Panc1 (cell line): ENCODE measurements at regions not wholly inside any gene's neighbourhood (a gene's known extent, or its start where the extent isn't known, plus 50 kb on each side); places are given as distances from the start of the nearest gene placed in this dataset.

ENCODE experiments used
- CTCF ChIP-seq: fragments of 450-650 bp; IDR thresholded peaks from 2 replicates; pipeline ENCODE4 v1.5.1; 2017; ENCODE audit warnings: mild to moderate bottlenecking
- POLR2AphosphoS5 ChIP-seq: IDR thresholded peaks from 2 replicates; pipeline ENCODE4 v1.6.1; 2012; ENCODE audit warnings: mild to moderate bottlenecking, low read depth, low read length, moderate library complexity
- REST ChIP-seq, 2 experiments: IDR thresholded peaks; 2 replicates each; pipeline ENCODE4 v1.6.1; 2011 to 2012; ENCODE audit warnings: low read depth in 2 of 2, control low read depth in 1 of 2, low read length in 1 of 2, mild to moderate bottlenecking in 1 of 2, moderate library complexity in 1 of 2; ENCODE audit not compliant: insufficient read depth in 1 of 2
- TCF7L2 ChIP-seq: IDR thresholded peaks from 2 replicates; pipeline ENCODE4 v1.6.1; 2011; ENCODE audit warnings: mild to moderate bottlenecking, low read depth, low read length, inconsistent platforms

GRCh38 chr20:50416269-50417022, 93.7 kb upstream of the PTPN1 start:
- TF ChIP-seq CTCF: no peak
- no peak for TF ChIP-seq POLR2AphosphoS5
- TF ChIP-seq TCF7L2: no peak
- no peak for TF ChIP-seq REST (IDR thresholded peaks at IDR 0.05; ENCODE audit: insufficient read depth in 1 of 2, low read depth in 2 of 2, low read length in 1 of 2)
